Endothelial cell of umbilical vein (primary cell): ENCODE measurements at regions not wholly inside any gene's neighbourhood (a gene's known extent, or its start where the extent isn't known, plus 50 kb on each side); places are given as distances from the start of the nearest gene placed in this dataset.

Source experiments
- BruUV-seq: library from RNA; stranded (reverse); fragments of 400-500 nt; replicated peaks from 2 replicates; lab custom pipeline; 2021; lab: Mats Ljungman, UMichigan
- CTCF ChIA-PET: fragments of 300-600, 350-600 bp; sonication (Branson Sonifier 250); formaldehyde crosslinking; loops from one replicate; lab custom pipeline; 2021; ENCODE audit warnings: antibody characterized with exemption, inconsistent platforms; lab: Charles Lee
- POLR2A ChIA-PET: fragments of 300-600, 350-600 bp; sonication (Branson Sonifier 250); formaldehyde crosslinking; loops from one replicate; lab custom pipeline; 2021; ENCODE audit warnings: antibody characterized with exemption, inconsistent platforms; lab: Charles Lee
- DNase-seq: peaks from one replicate; pipeline ENCODE4 v3.0.0-alpha.2; 2011; ENCODE audit warnings: low read depth, low spot score
- FAIRE-seq: peaks from 2 replicates; lab custom pipeline; 2011; peaks lifted over from hg19 to GRCh38; lab: Jason Lieb, UNC
- H2AFZ ChIP-seq: 2 replicates; pipeline ENCODE4 v1.6.0; 2012; ENCODE audit warnings: low read depth, low read length, control low read depth, inconsistent platforms
- H3K27ac ChIP-seq: 2 replicates; pipeline ENCODE4 v1.5.1; 2011; ENCODE audit warnings: low read depth, mild to moderate bottlenecking, control low read depth, low read length, moderate library complexity; ENCODE audit not compliant: insufficient read depth
- H3K27me3 ChIP-seq, 2 experiments: 2 replicates each; pipeline versions ENCODE4 v1.6.0 to v1.6.1; 2011; ENCODE audit warnings: low read length in 2 of 2, mixed read lengths in 1 of 2; ENCODE audit not compliant: control insufficient read depth in 2 of 2, insufficient read depth in 2 of 2
- H3K36me3 ChIP-seq, 2 experiments: 2 replicates in 1 of 2; 3 replicates in 1 of 2; pipeline ENCODE4 v1.5.1; 2011; ENCODE audit warnings: low read length in 2 of 2, mild to moderate bottlenecking in 1 of 2, moderate library complexity in 1 of 2; ENCODE audit not compliant: control insufficient read depth in 2 of 2, insufficient read depth in 2 of 2; ENCODE audit errors: extremely low read depth in 1 of 2
- H3K4me1 ChIP-seq: 3 replicates; pipeline ENCODE4 v1.5.1; 2011; ENCODE audit warnings: mild to moderate bottlenecking, low read length; ENCODE audit not compliant: control insufficient read depth, insufficient read depth; ENCODE audit errors: extremely low read depth
- H3K4me2 ChIP-seq: 2 replicates; pipeline ENCODE4 v1.6.1; 2011; ENCODE audit warnings: low read length, control low read depth, mixed read lengths; ENCODE audit not compliant: insufficient read depth
- H3K4me3 ChIP-seq, 3 experiments: fragments of 200-600 bp in 1 of 3; sonication (generic), shearing (Covaris generic) in 1 of 3; replicated peaks in 1 of 3; 2 replicates each; pipeline ENCODE4 v1.5.1; 2011 to 2016; ENCODE audit warnings: control low read depth in 3 of 3, low read length in 3 of 3, mild to moderate bottlenecking in 2 of 3, inconsistent platforms in 1 of 3, low read depth in 1 of 3, moderate library complexity in 1 of 3; ENCODE audit not compliant: insufficient read depth in 1 of 3
- H3K79me2 ChIP-seq: 2 replicates; pipeline ENCODE4 v1.6.0; 2012; ENCODE audit warnings: low read length, inconsistent platforms; ENCODE audit not compliant: control insufficient read depth, insufficient read depth
- H3K9ac ChIP-seq: replicated peaks from 2 replicates; pipeline ENCODE3; 2011; ENCODE audit warnings: low read length, control low read depth; ENCODE audit not compliant: insufficient read depth; ENCODE audit errors: extremely low read depth
- H3K9me1 ChIP-seq: replicated peaks from 3 replicates; pipeline ENCODE4 v1.6.0; 2011; ENCODE audit warnings: mild to moderate bottlenecking, low read length; ENCODE audit not compliant: control insufficient read depth, insufficient read depth; ENCODE audit errors: extremely low read depth
- H3K9me3 ChIP-seq: replicated peaks from 2 replicates; pipeline ENCODE4 v1.5.1; 2012; ENCODE audit warnings: low read length, inconsistent platforms; ENCODE audit not compliant: control insufficient read depth, insufficient read depth
- H4K20me1 ChIP-seq: replicated peaks from 2 replicates; pipeline ENCODE3; 2011; ENCODE audit warnings: mild to moderate bottlenecking, low read length; ENCODE audit not compliant: control insufficient read depth, insufficient read depth; ENCODE audit errors: extremely low read depth
- CTCF ChIP-seq, 2 donors: IDR thresholded peaks; 1 replicate in 1 of 2; 2 replicates in 1 of 2; pipeline ENCODE4 v1.5.1; 2011; ENCODE audit warnings: low read length in 2 of 2, mild to moderate bottlenecking in 2 of 2, moderate library complexity in 2 of 2, control low read depth in 1 of 2, inconsistent platforms in 1 of 2, low read depth in 1 of 2; ENCODE audit not compliant: insufficient read depth in 1 of 2; ENCODE audit errors: extremely low read depth in 1 of 2
- EZH2 ChIP-seq: IDR thresholded peaks from 2 replicates; pipeline ENCODE4 v1.6.1; 2012; ENCODE audit warnings: borderline replicate concordance, low read depth, mild to moderate bottlenecking, moderate library complexity, low read length, inconsistent platforms; ENCODE audit not compliant: severe bottlenecking
- GATA2 ChIP-seq: IDR thresholded peaks from 2 replicates; pipeline ENCODE4 v1.7.0; 2011; ENCODE audit warnings: low read depth, mild to moderate bottlenecking, moderate library complexity, mixed read lengths, low read length; ENCODE audit not compliant: insufficient read length, insufficient read depth
- JUN ChIP-seq: IDR thresholded peaks from 2 replicates; pipeline ENCODE4 v1.6.1; 2011; ENCODE audit warnings: borderline replicate concordance, low read depth; ENCODE audit not compliant: insufficient read length, insufficient read depth
- MAX ChIP-seq: IDR thresholded peaks from 2 replicates; pipeline ENCODE4 v1.6.1; 2011; ENCODE audit not compliant: insufficient read depth, insufficient read length
- MYC ChIP-seq: IDR thresholded peaks from one replicate; pipeline ENCODE4 v1.6.1; 2011; ENCODE audit warnings: mild to moderate bottlenecking, low read depth, low read length
- POLR2A ChIP-seq: IDR thresholded peaks from 2 replicates; pipeline ENCODE4 v1.6.1; 2012; ENCODE audit warnings: low read depth, mild to moderate bottlenecking, control low read depth, low read length
- dilution Hi-C: fragments of 300-500 bp; cut with MboI; formaldehyde crosslinking; loops from one replicate; pipeline ENCODE4 v1.15.0; 2019; ENCODE audit warnings: low sequenced_read_pairs; ENCODE audit not compliant: extremely low pct_ligation_motif_present
- intact Hi-C: fragments of 100-400 bp; cut with micrococcal nuclease; formaldehyde crosslinking; loops from one replicate; pipeline ENCODE4 v1.10.0; 2022

GRCh38 chr19:5218255-5218855 lies 122.3 kb downstream of the PTPRS start:
- no TSS peak for BruUV-seq
- CTCF ChIA-PET: no interaction called here

DNA sequence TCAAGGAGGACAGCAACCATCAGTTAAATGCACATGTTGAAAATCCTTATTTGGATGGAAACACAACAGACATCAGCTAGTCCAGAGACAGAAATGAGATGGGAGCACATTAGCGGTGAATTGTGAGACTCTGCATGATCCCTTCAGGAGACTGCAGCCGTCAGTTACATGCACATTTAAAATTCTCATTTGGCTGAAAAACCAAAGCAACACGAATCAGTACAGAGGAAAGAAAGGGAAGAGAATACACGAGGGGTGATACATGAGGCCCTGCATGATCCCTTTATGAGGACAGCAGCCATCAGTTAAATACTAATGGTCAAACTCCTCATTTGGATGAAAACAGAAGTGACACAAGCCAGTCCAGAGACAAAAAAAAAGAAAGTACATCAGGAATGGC lies 123.4 kb downstream of the PTPRS start:
- intact Hi-C loops (no loop called here), dilution Hi-C loops (no loop called here)
- H3K9me1 ChIP-seq: no peaks in the 10 kb centered on the region
- no peaks in the 10 kb centered on the region for H3K36me3 ChIP-seq
- TF ChIP-seq POLR2A (no peak), MAX (no peak), GATA2 (no peak), CTCF (IDR thresholded peaks at IDR 0.05; ENCODE audit: extremely low read depth in 1 of 2, insufficient read depth in 1 of 2, low read depth in 1 of 2, low read length in 2 of 2) (no peak), JUN (no peak), MYC (no peak)
- no peak overlapping the region for H2AFZ ChIP-seq
- H3K27ac ChIP-seq: no peak overlapping the region
- no peaks in the 10 kb centered on the region for H4K20me1 ChIP-seq
- DNase-seq: no peak
- BruUV-seq: no TSS peak
- FAIRE-seq: no peak
- ChIA-PET POLR2A (no interaction called here), CTCF (no interaction called here)
- no peak overlapping the region for H3K9ac ChIP-seq
- no peak overlapping the region for H3K4me2 ChIP-seq
- no peaks in the 10 kb centered on the region for H3K4me1 ChIP-seq
- no peaks in the 10 kb centered on the region for H3K27me3 ChIP-seq
- H3K9me3 ChIP-seq: no peaks in the 10 kb centered on the region
- no peaks in the 10 kb centered on the region for H3K79me2 ChIP-seq
- H3K4me3 ChIP-seq: no peak overlapping the region

More at GRCh38 chr19:5218255-5218855, 122.3 kb downstream of the PTPRS start:
- Histone ChIP-seq H3K9me1 (no peaks in the 10 kb centered on the region), H3K9me3 (no peaks in the 10 kb centered on the region), H3K9ac (no peak overlapping the region), H3K27me3 (no peaks in the 10 kb centered on the region), H3K27ac (no peak overlapping the region), H4K20me1 (no peaks in the 10 kb centered on the region), H3K4me2 (no peak overlapping the region), H3K4me3 (no peak overlapping the region), H2AFZ (no peak overlapping the region), H3K79me2 (no peaks in the 10 kb centered on the region), H3K36me3 (no peaks in the 10 kb centered on the region), H3K4me1 (no peaks in the 10 kb centered on the region)
- DNase-seq (no peak), FAIRE-seq (no peak)
- intact Hi-C loops (no loop called here), dilution Hi-C loops (no loop called here)
- POLR2A ChIA-PET: no interaction called here
- TF ChIP-seq EZH2 (no peak), CTCF (IDR thresholded peaks at IDR 0.05; ENCODE audit: extremely low read depth in 1 of 2, insufficient read depth in 1 of 2, low read depth in 1 of 2, low read length in 2 of 2) (no peak)
